Mucosa of descending colon (tissue), 3 donors: ENCODE measurements at regions not wholly inside any gene's neighbourhood (a gene's known extent, or its start where the extent isn't known, plus 50 kb on each side); places are given as distances from the start of the nearest gene placed in this dataset.

ENCODE experiments used
- ATAC-seq: fragments of 200-7000 bp; cut with Tn5 transposase; one replicate; pipeline ENCODE4 v1.9.1; 2020; ENCODE audit warnings: mild to moderate bottlenecking, moderate library complexity
- DNase-seq, 3 donors: peaks; one replicate each; pipeline ENCODE4 v3.0.0-alpha.2; 2020
- H3K36me3 ChIP-seq: fragments of 200-600 bp; one replicate; pipeline ENCODE4 v1.8.0; 2021; ENCODE audit warnings: low read depth, mild to moderate bottlenecking
- H3K4me1 ChIP-seq: fragments of 200-600 bp; one replicate; pipeline ENCODE4 v1.8.0; 2021; ENCODE audit warnings: low read depth, mild to moderate bottlenecking
- H3K4me3 ChIP-seq: fragments of 200-600 bp; one replicate; pipeline ENCODE4 v1.8.0; 2021; ENCODE audit warnings: mild to moderate bottlenecking
- H3K9me3 ChIP-seq: fragments of 200-600 bp; one replicate; pipeline ENCODE4 v1.8.0; 2021; ENCODE audit warnings: mild to moderate bottlenecking
- CTCF ChIP-seq: fragments of 200-600 bp; IDR thresholded peaks from one replicate; pipeline ENCODE4 v1.8.0; 2022; ENCODE audit warnings: antibody characterized with exemption, mild to moderate bottlenecking
- intact Hi-C, 2 donors: fragments of 100-400 bp; cut with DNase I in 1 of 2; cut with micrococcal nuclease in 1 of 2; formaldehyde crosslinking; loops; one replicate each; pipeline versions ENCODE4 v1.11.0 to v1.11.1; 2022; cut with DNase I, micrococcal nuclease
- donor health status: DM: no; HTN: no; CAD: no; lungs with moderate emphysema.
- donor health status: DM: no; HTN: no; CAD: no.
- donor health status: DM: no; HTN: yes; CAD: no.

GRCh38 chr2:234671716-234672115, 174.8 kb upstream of the ARL4C start:
- H3K4me1 ChIP-seq: no peaks in the 10 kb centered on the region
- TF ChIP-seq CTCF: no peak
- H3K4me3 ChIP-seq: no peak overlapping the region
- DNase-seq (no peak), ATAC-seq (no peak)
- H3K9me3 ChIP-seq: no peaks in the 10 kb centered on the region
- intact Hi-C loops: no loop called here
- H3K36me3 ChIP-seq: no peaks in the 10 kb centered on the region

GRCh38 chr2:234671231-234671630, 174.3 kb upstream of the ARL4C start:
- Histone ChIP-seq H3K9me3 (no peaks in the 10 kb centered on the region), H3K4me3 (no peak overlapping the region), H3K36me3 (no peaks in the 10 kb centered on the region), H3K4me1 (no peaks in the 10 kb centered on the region)
- DNase-seq (no peak), ATAC-seq (no peak)
- intact Hi-C loops: no loop called here
- no peak for TF ChIP-seq CTCF

GRCh38 chr2:234670806-234671205, 173.9 kb upstream of the ARL4C start:
- Histone ChIP-seq H3K4me1 (no peaks in the 10 kb centered on the region), H3K36me3 (no peaks in the 10 kb centered on the region), H3K9me3 (no peaks in the 10 kb centered on the region), H3K4me3 (no peak overlapping the region)
- TF ChIP-seq CTCF: no peak
- ATAC-seq (no peak), DNase-seq (no peak)
- intact Hi-C loops: no loop called here

GRCh38 chr2:234670052-234670451, 173.2 kb upstream of the ARL4C start:
- DNase-seq (no peak), ATAC-seq (no peak)
- H3K9me3 ChIP-seq: no peaks in the 10 kb centered on the region
- intact Hi-C loops: no loop called here
- H3K4me3 ChIP-seq: no peak overlapping the region
- no peaks in the 10 kb centered on the region for H3K36me3 ChIP-seq
- TF ChIP-seq CTCF: no peak
- H3K4me1 ChIP-seq: no peaks in the 10 kb centered on the region

- ATAC-seq (no peak), DNase-seq (peak in 1 of 3 donors; percentile 29)
- intact Hi-C loops: no loop called here
- H3K4me3 ChIP-seq: no peak overlapping the region
- no peaks in the 10 kb centered on the region for H3K36me3 ChIP-seq
- no peak for TF ChIP-seq CTCF
- H3K4me1 ChIP-seq: no peaks in the 10 kb centered on the region
- no peaks in the 10 kb centered on the region for H3K9me3 ChIP-seq
Observed at GRCh38 chr2:234669621-234670020, 172.7 kb upstream of the ARL4C start.

GRCh38 chr2:234669001-234669400, 172.1 kb upstream of the ARL4C start:
- no peaks in the 10 kb centered on the region for H3K36me3 ChIP-seq
- DNase-seq (no peak), ATAC-seq (no peak)
- intact Hi-C loops: no loop called here
- no peaks in the 10 kb centered on the region for H3K9me3 ChIP-seq
- H3K4me1 ChIP-seq: no peaks in the 10 kb centered on the region
- no peak overlapping the region for H3K4me3 ChIP-seq
- TF ChIP-seq CTCF: no peak
